ENCODE measurements at regions not wholly inside any gene's neighbourhood (a gene's known extent, or its start where the extent isn't known, plus 50 kb on each side); places are given as distances from the start of the nearest gene placed in this dataset.

- Histone ChIP-seq H3K9ac (ENCODE audit: insufficient read depth in 1 of 2, low read length in 2 of 2) (no peak overlapping the region), H3K4me3 (no peak overlapping the region), H3K4me1 (ENCODE audit: control insufficient read depth in 5 of 5, insufficient read depth in 5 of 5, low read length in 5 of 5) (peaks cover 0 to 4% (median 0%) of the 10 kb centered on the region in 5 donors), H3K27me3 (ENCODE audit: control insufficient read depth in 3 of 3, insufficient read depth in 3 of 3, low read length in 2 of 3) (no peaks in the 10 kb centered on the region), H3K36me3 (ENCODE audit: control insufficient read depth in 4 of 4, insufficient read depth in 4 of 4, low read length in 4 of 4) (no peaks in the 10 kb centered on the region), H3K27ac (ENCODE audit: low read depth in 1 of 2, low read length in 1 of 2) (no peak overlapping the region), H3K9me3 (ENCODE audit: control insufficient read depth in 4 of 4, insufficient read depth in 3 of 4, low read length in 3 of 4) (no peaks in the 10 kb centered on the region)
- TF ChIP-seq, protein P1, sequence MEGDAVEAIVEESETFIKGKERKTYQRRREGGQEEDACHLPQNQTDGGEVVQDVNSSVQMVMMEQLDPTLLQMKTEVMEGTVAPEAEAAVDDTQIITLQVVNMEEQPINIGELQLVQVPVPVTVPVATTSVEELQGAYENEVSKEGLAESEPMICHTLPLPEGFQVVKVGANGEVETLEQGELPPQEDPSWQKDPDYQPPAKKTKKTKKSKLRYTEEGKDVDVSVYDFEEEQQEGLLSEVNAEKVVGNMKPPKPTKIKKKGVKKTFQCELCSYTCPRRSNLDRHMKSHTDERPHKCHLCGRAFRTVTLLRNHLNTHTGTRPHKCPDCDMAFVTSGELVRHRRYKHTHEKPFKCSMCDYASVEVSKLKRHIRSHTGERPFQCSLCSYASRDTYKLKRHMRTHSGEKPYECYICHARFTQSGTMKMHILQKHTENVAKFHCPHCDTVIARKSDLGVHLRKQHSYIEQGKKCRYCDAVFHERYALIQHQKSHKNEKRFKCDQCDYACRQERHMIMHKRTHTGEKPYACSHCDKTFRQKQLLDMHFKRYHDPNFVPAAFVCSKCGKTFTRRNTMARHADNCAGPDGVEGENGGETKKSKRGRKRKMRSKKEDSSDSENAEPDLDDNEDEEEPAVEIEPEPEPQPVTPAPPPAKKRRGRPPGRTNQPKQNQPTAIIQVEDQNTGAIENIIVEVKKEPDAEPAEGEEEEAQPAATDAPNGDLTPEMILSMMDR (IDR thresholded peaks at IDR 0.05; ENCODE audit: control extremely low read depth, extremely low read depth): no peak
- DNase-seq: no peak
- WGBS, 2 donors: 79 to 80% methylated on average over 6 of the region's 6 CpGs
- ATAC-seq (ENCODE audit: insufficient read depth, low FRiP score): no peak
These were observed 260.9 kb downstream of the LTN1 start for GRCh38 chr21:28731700-28732321.

GRCh38 chr21:28729887-28730286 is 262.8 kb downstream of the LTN1 start:
- TF ChIP-seq, protein P1 (IDR thresholded peaks at IDR 0.05; ENCODE audit: control extremely low read depth, extremely low read depth): no peak
- H3K9ac ChIP-seq (ENCODE audit: insufficient read depth in 1 of 2, low read length in 2 of 2): no peak overlapping the region
- DNase-seq (no peak), ATAC-seq (ENCODE audit: insufficient read depth, low FRiP score) (no peak)
- H3K4me3 ChIP-seq: no peak overlapping the region
- peaks cover 0 to 7% (median 0%) of the 10 kb centered on the region in 5 donors for H3K4me1 ChIP-seq (ENCODE audit: control insufficient read depth in 5 of 5, insufficient read depth in 5 of 5, low read length in 5 of 5)
- H3K27me3 ChIP-seq (ENCODE audit: control insufficient read depth in 3 of 3, insufficient read depth in 3 of 3, low read length in 2 of 3): no peaks in the 10 kb centered on the region
- H3K36me3 ChIP-seq (ENCODE audit: control insufficient read depth in 4 of 4, insufficient read depth in 4 of 4, low read length in 4 of 4): no peaks in the 10 kb centered on the region
- no peak overlapping the region for H3K27ac ChIP-seq (ENCODE audit: low read depth in 1 of 2, low read length in 1 of 2)
- H3K9me3 ChIP-seq (ENCODE audit: control insufficient read depth in 4 of 4, insufficient read depth in 3 of 4, low read length in 3 of 4): no peaks in the 10 kb centered on the region
- WGBS, 2 donors: 90 to 91% methylated on average over 6 of the region's 6 CpGs

DNA sequence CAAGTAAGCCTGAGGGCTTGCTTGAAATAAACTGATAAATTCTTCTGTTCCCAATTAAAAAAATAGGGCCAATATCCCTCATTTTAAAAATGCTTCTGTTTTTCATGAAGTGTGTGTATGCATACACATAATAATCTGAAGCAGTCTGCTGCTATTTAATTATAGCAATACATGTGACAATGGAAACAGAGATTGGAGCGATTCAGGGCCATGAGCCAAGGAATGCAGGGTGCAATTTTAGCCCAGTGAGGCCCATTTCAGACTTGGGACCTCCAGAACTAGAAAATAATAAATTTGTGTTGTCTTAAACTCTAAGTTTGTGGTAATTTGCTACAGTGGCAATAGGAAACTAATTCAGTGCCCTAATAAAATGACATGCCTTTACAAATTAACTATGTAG is 264.9 kb downstream of the LTN1 start:
- no peaks in the 10 kb centered on the region for H3K36me3 ChIP-seq (ENCODE audit: control insufficient read depth in 4 of 4, insufficient read depth in 4 of 4, low read length in 4 of 4)
- no peak for ATAC-seq (ENCODE audit: insufficient read depth, low FRiP score)
- DNase-seq: no peak
- H3K27me3 ChIP-seq (ENCODE audit: control insufficient read depth in 3 of 3, insufficient read depth in 3 of 3, low read length in 2 of 3): no peaks in the 10 kb centered on the region
- H3K9ac ChIP-seq (ENCODE audit: insufficient read depth in 1 of 2, low read length in 2 of 2): no peak overlapping the region
- H3K27ac ChIP-seq (ENCODE audit: low read depth in 1 of 2, low read length in 1 of 2): no peak overlapping the region
- no peaks in the 10 kb centered on the region for H3K9me3 ChIP-seq (ENCODE audit: control insufficient read depth in 4 of 4, insufficient read depth in 3 of 4, low read length in 3 of 4)
- peaks cover 0 to 7% (median 0%) of the 10 kb centered on the region in 5 donors for H3K4me1 ChIP-seq (ENCODE audit: control insufficient read depth in 5 of 5, insufficient read depth in 5 of 5, low read length in 5 of 5)
- no peak overlapping the region for H3K4me3 ChIP-seq
- WGBS, 2 donors: 74 to 86% methylated on average over 1 of the region's 1 CpG
- TF ChIP-seq, protein P1 (IDR thresholded peaks at IDR 0.05; ENCODE audit: control extremely low read depth, extremely low read depth): no peak

GRCh38 chr21:28725396-28725795 is 267.3 kb downstream of the LTN1 start:
- WGBS, 2 donors: 95 to 96% methylated on average over 1 of the region's 1 CpG
- no peak for ATAC-seq (ENCODE audit: insufficient read depth, low FRiP score)
- TF ChIP-seq, protein P1 (IDR thresholded peaks at IDR 0.05; ENCODE audit: control extremely low read depth, extremely low read depth): no peak
- H3K36me3 ChIP-seq (ENCODE audit: control insufficient read depth in 4 of 4, insufficient read depth in 4 of 4, low read length in 4 of 4): no peaks in the 10 kb centered on the region
- no peaks in the 10 kb centered on the region for H3K9me3 ChIP-seq (ENCODE audit: control insufficient read depth in 4 of 4, insufficient read depth in 3 of 4, low read length in 3 of 4)
- no peak overlapping the region for H3K27ac ChIP-seq (ENCODE audit: low read depth in 1 of 2, low read length in 1 of 2)
- DNase-seq: no peak
- H3K4me1 ChIP-seq (ENCODE audit: control insufficient read depth in 5 of 5, insufficient read depth in 5 of 5, low read length in 5 of 5): peaks cover 0 to 3% (median 0%) of the 10 kb centered on the region in 5 donors
- H3K4me3 ChIP-seq: no peak overlapping the region
- no peaks in the 10 kb centered on the region for H3K27me3 ChIP-seq (ENCODE audit: control insufficient read depth in 3 of 3, insufficient read depth in 3 of 3, low read length in 2 of 3)
- no peak overlapping the region for H3K9ac ChIP-seq (ENCODE audit: insufficient read depth in 1 of 2, low read length in 2 of 2)

Data from lung (tissue), 11 donors.